ENCODE measurements at regions not wholly inside any gene's neighbourhood (a gene's known extent, or its start where the extent isn't known, plus 50 kb on each side); places are given as distances from the start of the nearest gene placed in this dataset.
A peak's percentile ranks its signal among the peaks of the same experiment; 100 is the strongest.

GRCh38 chr10:10772874-10773508, 244.7 kb upstream of the CELF2 start:
- Histone ChIP-seq H3K4me2 (no peak overlapping the region), H3K27ac (no peak overlapping the region), H3K9me3 (no peaks in the 10 kb centered on the region), H3K4me1 (no peaks in the 10 kb centered on the region), H3K4me3 (no peak overlapping the region)
- WGBS (ENCODE audit: missing lambda C conversion rate): 11% methylated on average over 6 of the region's 6 CpGs
- TF ChIP-seq CHD2 (IDR thresholded peaks at IDR 0.05; ENCODE audit: low read length, partially characterized antibody) (no peak), HOXB5 (CRISPR knock-in tag; IDR thresholded peaks at IDR 0.05) (no peak), HOXA7 (CRISPR knock-in tag; IDR thresholded peaks at IDR 0.05) (no peak), MAFK (IDR thresholded peaks at IDR 0.05; ENCODE audit: partially characterized antibody) (peak; percentile 15), CTCF (IDR thresholded peaks at IDR 0.05) (no peak)
- ATAC-seq (no peak), DNase-seq (ENCODE audit: low read depth in 1 of 2, low spot score in 1 of 2) (no peak), FAIRE-seq (no peak)
- ChIA-PET CTCF (no interaction called here), POLR2A (no interaction called here)

GRCh38 chr10:10774416-10774815, 243.3 kb upstream of the CELF2 start:
- FAIRE-seq: no peak

DNA sequence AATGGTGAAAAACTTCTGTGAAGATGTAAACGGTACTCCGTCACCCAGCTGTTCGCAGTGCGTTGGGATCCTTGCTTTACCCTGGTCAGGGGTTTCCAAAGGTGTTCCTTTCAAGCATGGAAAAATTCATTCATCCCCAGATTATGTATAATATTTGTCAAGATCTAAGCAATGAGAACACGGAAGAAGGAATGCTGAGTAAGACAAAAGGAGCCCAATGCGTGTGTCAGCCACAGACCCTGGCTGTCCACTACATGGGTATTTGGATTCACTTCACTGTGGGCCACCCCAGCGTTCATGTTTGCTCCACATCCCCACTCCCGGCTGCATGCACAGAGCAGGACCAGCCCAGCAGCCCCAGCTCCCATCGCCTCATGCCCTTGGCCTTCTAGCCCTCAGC, 241.3 kb upstream of the CELF2 start:
- POLR2A ChIA-PET: no interaction called here
- TF ChIP-seq, protein P1, sequence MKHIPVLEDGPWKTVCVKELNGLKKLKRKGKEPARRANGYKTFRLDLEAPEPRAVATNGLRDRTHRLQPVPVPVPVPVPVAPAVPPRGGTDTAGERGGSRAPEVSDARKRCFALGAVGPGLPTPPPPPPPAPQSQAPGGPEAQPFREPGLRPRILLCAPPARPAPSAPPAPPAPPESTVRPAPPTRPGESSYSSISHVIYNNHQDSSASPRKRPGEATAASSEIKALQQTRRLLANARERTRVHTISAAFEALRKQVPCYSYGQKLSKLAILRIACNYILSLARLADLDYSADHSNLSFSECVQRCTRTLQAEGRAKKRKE (CRISPR knock-in tag; IDR thresholded peaks at IDR 0.05; ENCODE audit: low read depth): no peak
- TF ChIP-seq MAFK (IDR thresholded peaks at IDR 0.05; ENCODE audit: partially characterized antibody) (peak; percentile 29), EHF (CRISPR knock-in tag; IDR thresholded peaks at IDR 0.05) (no peak), CTCF (IDR thresholded peaks at IDR 0.05) (no peak), KDM5A (IDR thresholded peaks at IDR 0.05) (no peak), FOXS1 (CRISPR knock-in tag; IDR thresholded peaks at IDR 0.05) (no peak), HOXB5 (CRISPR knock-in tag; IDR thresholded peaks at IDR 0.05) (no peak), RFX5 (IDR thresholded peaks at IDR 0.05) (no peak)
- CTCF ChIA-PET: interaction anchor here (0.5 kb wide), 1 partner anchor 291 kb away, joined by 3 read pairs; no protein-coding TSS in a partner anchor
- Histone ChIP-seq H3K27ac (no peak overlapping the region), H3K4me3 (no peak overlapping the region), H3K9me3 (no peaks in the 10 kb centered on the region), H3K4me2 (no peak overlapping the region), H3K4me1 (no peaks in the 10 kb centered on the region)
- 64% methylated on average over 9 of the region's 9 CpGs for WGBS (ENCODE audit: missing lambda C conversion rate)
- FAIRE-seq (no peak), DNase-seq (ENCODE audit: low read depth in 1 of 2, low spot score in 1 of 2) (no peak), ATAC-seq (no peak)

More at GRCh38 chr10:10774416-10774815, 243.3 kb upstream of the CELF2 start:
- no peaks in the 10 kb centered on the region for H3K4me1 ChIP-seq
- WGBS (ENCODE audit: missing lambda C conversion rate): 71% methylated on average over 9 of the region's 9 CpGs
- no peaks in the 10 kb centered on the region for H3K9me3 ChIP-seq
- ATAC-seq: no peak
- ChIA-PET POLR2A (no interaction called here), CTCF (no interaction called here)
- no peak overlapping the region for H3K4me2 ChIP-seq
- TF ChIP-seq TP53 (CRISPR knock-in tag; IDR thresholded peaks at IDR 0.05): no peak
- no peak for TF ChIP-seq MAX (IDR thresholded peaks at IDR 0.05)
- no peak for TF ChIP-seq MYC (IDR thresholded peaks at IDR 0.05; ENCODE audit: borderline replicate concordance, low read length)
- TF ChIP-seq GATA3 (IDR thresholded peaks at IDR 0.05; ENCODE audit: borderline replicate concordance): no peak
- no peak overlapping the region for H3K4me3 ChIP-seq
- H3K27ac ChIP-seq: no peak overlapping the region
- no peak for DNase-seq (ENCODE audit: low read depth in 1 of 2, low spot score in 1 of 2)

DNA sequence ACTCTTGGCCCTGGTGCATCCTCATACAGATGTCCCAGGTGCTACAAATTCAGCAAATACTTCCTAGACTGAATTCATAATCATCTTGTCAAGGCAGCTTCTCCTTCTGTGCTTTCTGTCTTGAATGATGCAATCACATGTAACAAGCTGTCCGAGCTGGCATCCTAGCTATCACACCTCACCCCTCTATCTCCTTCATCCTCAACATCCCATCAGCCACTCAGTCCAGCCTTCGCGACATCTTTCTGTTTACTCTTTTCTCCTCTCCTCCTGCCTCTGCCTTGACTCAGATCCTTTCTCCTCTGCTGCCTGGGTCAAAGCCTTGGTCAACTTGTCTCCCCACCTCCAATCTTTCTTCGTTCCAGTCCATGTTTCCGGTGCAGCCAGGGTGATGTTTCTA, 240.4 kb upstream of the CELF2 start:
- no peaks in the 10 kb centered on the region for H3K9me3 ChIP-seq
- POLR2A ChIA-PET: no interaction called here
- ATAC-seq (no peak), DNase-seq (ENCODE audit: low read depth in 1 of 2, low spot score in 1 of 2) (no peak), FAIRE-seq (no peak)
- H3K4me3 ChIP-seq: no peak overlapping the region
- H3K4me1 ChIP-seq: no peaks in the 10 kb centered on the region
- H3K4me2 ChIP-seq: no peak overlapping the region
- no peak overlapping the region for H3K27ac ChIP-seq
- CTCF ChIA-PET: no interaction called here
- WGBS (ENCODE audit: missing lambda C conversion rate): 56% methylated on average over 5 of the region's 5 CpGs
- TF ChIP-seq RNF2 (IDR thresholded peaks at IDR 0.05; ENCODE audit: borderline replicate concordance, low read depth): no peak
- TF ChIP-seq RCOR1 (IDR thresholded peaks at IDR 0.05; ENCODE audit: low read depth, low read length): no peak
- no peak for TF ChIP-seq CBX2 (IDR thresholded peaks at IDR 0.05; ENCODE audit: borderline replicate concordance, low read depth)
- no peak for TF ChIP-seq MAFK (IDR thresholded peaks at IDR 0.05; ENCODE audit: partially characterized antibody)
- TF ChIP-seq HDAC2 (IDR thresholded peaks at IDR 0.05): no peak
- TF ChIP-seq, protein P2, sequence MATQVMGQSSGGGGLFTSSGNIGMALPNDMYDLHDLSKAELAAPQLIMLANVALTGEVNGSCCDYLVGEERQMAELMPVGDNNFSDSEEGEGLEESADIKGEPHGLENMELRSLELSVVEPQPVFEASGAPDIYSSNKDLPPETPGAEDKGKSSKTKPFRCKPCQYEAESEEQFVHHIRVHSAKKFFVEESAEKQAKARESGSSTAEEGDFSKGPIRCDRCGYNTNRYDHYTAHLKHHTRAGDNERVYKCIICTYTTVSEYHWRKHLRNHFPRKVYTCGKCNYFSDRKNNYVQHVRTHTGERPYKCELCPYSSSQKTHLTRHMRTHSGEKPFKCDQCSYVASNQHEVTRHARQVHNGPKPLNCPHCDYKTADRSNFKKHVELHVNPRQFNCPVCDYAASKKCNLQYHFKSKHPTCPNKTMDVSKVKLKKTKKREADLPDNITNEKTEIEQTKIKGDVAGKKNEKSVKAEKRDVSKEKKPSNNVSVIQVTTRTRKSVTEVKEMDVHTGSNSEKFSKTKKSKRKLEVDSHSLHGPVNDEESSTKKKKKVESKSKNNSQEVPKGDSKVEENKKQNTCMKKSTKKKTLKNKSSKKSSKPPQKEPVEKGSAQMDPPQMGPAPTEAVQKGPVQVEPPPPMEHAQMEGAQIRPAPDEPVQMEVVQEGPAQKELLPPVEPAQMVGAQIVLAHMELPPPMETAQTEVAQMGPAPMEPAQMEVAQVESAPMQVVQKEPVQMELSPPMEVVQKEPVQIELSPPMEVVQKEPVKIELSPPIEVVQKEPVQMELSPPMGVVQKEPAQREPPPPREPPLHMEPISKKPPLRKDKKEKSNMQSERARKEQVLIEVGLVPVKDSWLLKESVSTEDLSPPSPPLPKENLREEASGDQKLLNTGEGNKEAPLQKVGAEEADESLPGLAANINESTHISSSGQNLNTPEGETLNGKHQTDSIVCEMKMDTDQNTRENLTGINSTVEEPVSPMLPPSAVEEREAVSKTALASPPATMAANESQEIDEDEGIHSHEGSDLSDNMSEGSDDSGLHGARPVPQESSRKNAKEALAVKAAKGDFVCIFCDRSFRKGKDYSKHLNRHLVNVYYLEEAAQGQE (IDR thresholded peaks at IDR 0.05): no peak
- TF ChIP-seq PBX3 (IDR thresholded peaks at IDR 0.05): no peak
- TF ChIP-seq SMC3 (IDR thresholded peaks at IDR 0.05): no peak
